Loucy (cell line): ENCODE measurements at regions not wholly inside any gene's neighbourhood (a gene's known extent, or its start where the extent isn't known, plus 50 kb on each side); places are given as distances from the start of the nearest gene placed in this dataset.
"Not testable (repeated sequence)": the region's sequence is repeated elsewhere in the genome, so short reads cannot be mapped to it uniquely, and the experiment has no call there.

Source experiments
- CTCF ChIP-seq: fragments of 200-600 bp; sonication (generic); conservative IDR thresholded peaks from 2 replicates; pipeline ENCODE4 v1.5.1; 2014; ENCODE audit warnings: mild to moderate bottlenecking, antibody characterized with exemption, low read length
- EZH2phosphoT487 ChIP-seq: fragments of 200-600 bp; IDR thresholded peaks from 2 replicates; pipeline ENCODE4 v1.6.1; 2018; ENCODE audit warnings: antibody characterized with exemption, mild to moderate bottlenecking, moderate library complexity, borderline replicate concordance

- TF ChIP-seq CTCF, EZH2phosphoT487: not testable (repeated sequence)
Observed at GRCh38 chr11:38690211-38690610, 2092.2 kb upstream of the RAG2 start.
